ENCODE measurements at regions not wholly inside any gene's neighbourhood (a gene's known extent, or its start where the extent isn't known, plus 50 kb on each side); places are given as distances from the start of the nearest gene placed in this dataset.

GRCh38 chr2:167900435-167901114, 346.8 kb downstream of the STK39 start:
- DNase-seq = no peak

- no peak for DNase-seq
Observed at GRCh38 chr2:167898340-167898739, 349.1 kb downstream of the STK39 start.

- peak; percentile 31 to 38 for DNase-seq
Observed at GRCh38 chr2:167891841-167892240, 355.6 kb downstream of the STK39 start.

- no peak for DNase-seq
Observed at GRCh38 chr2:167890739-167891138, 356.7 kb downstream of the STK39 start.

- no peak for DNase-seq
Observed at GRCh38 chr2:167880415-167880814, 367.0 kb downstream of the STK39 start.

- no peak for DNase-seq
Observed at GRCh38 chr2:167875529-167875928, 371.9 kb downstream of the STK39 start.

- no peak for DNase-seq
Observed at GRCh38 chr2:167874812-167875211, 372.6 kb downstream of the STK39 start.

- DNase-seq = no peak
Observed at GRCh38 chr2:167871286-167871685, 376.1 kb downstream of the STK39 start.

GRCh38 chr2:167869200-167869599, 378.2 kb downstream of the STK39 start:
- no peak for DNase-seq

GRCh38 chr2:167863377-167863776, 384.0 kb downstream of the STK39 start:
- no peak for DNase-seq

- no peak for DNase-seq
Observed at GRCh38 chr2:167862782-167863181, 384.6 kb downstream of the STK39 start.

GRCh38 chr2:167862296-167862695, 385.1 kb downstream of the STK39 start:
- DNase-seq = no peak

- peak in 1 of 2 experiments; percentile 32 for DNase-seq
Observed at GRCh38 chr2:167861574-167862193, 385.7 kb downstream of the STK39 start.

- DNase-seq = no peak
Observed at GRCh38 chr2:167860082-167860481, 387.3 kb downstream of the STK39 start.

GRCh38 chr2:167859676-167860075, 387.7 kb downstream of the STK39 start:
- no peak for DNase-seq

GRCh38 chr2:167858086-167858485, 389.3 kb downstream of the STK39 start:
- no peak for DNase-seq

- no peak for DNase-seq
Observed at GRCh38 chr2:167857416-167857815, 390.0 kb downstream of the STK39 start.

GRCh38 chr2:167856190-167856589, 391.2 kb downstream of the STK39 start:
- no peak for DNase-seq

- DNase-seq = no peak
Observed at GRCh38 chr2:167855211-167855610, 392.2 kb downstream of the STK39 start.

GRCh38 chr2:167853717-167854116, 393.7 kb downstream of the STK39 start:
- DNase-seq = no peak

- DNase-seq = no peak
Observed at GRCh38 chr2:167851876-167852275, 395.5 kb downstream of the STK39 start.

GRCh38 chr2:167851323-167851860, 396.0 kb downstream of the STK39 start:
- no peak for DNase-seq

- DNase-seq = peak; percentile 62 to 75
Observed at GRCh38 chr2:167844714-167845530, 402.5 kb downstream of the STK39 start.

- DNase-seq = no peak
Observed at GRCh38 chr2:167843657-167844056, 403.7 kb downstream of the STK39 start.
